Stimulated activated CD4-positive, alpha-beta T cell treated with anti-CD3 and anti-CD28 coated beads, TNF-alpha, amount 100 ng/mL, for 1 hour (primary cell): ENCODE measurements at regions not wholly inside any gene's neighbourhood (a gene's known extent, or its start where the extent isn't known, plus 50 kb on each side); places are given as distances from the start of the nearest gene placed in this dataset.
"Not testable (repeated sequence)": the region's sequence is repeated elsewhere in the genome, so short reads cannot be mapped to it uniquely, and the experiment has no call there.

Source experiments
- DNase-seq, 3 donors: peaks; one replicate each; pipeline ENCODE4 v3.0.0-alpha.2; 2020; ENCODE audit warnings: low read depth in 3 of 3, low spot score in 1 of 3

- DNase-seq: no peak
Observed at GRCh38 chr16:79909571-79909970, 309.0 kb upstream of the MAF start.

GRCh38 chr16:79903471-79903870 lies 302.9 kb upstream of the MAF start:
- DNase-seq: no peak

- DNase-seq: no peak
Observed at GRCh38 chr16:79902351-79902750, 301.8 kb upstream of the MAF start.

- no peak for DNase-seq
Observed at GRCh38 chr16:79901522-79901921, 301.0 kb upstream of the MAF start.

- DNase-seq: no peak
Observed at GRCh38 chr16:79899716-79900115, 299.2 kb upstream of the MAF start.

- DNase-seq: no peak
Observed at GRCh38 chr16:79899316-79899715, 298.8 kb upstream of the MAF start.

GRCh38 chr16:79898703-79899102 lies 298.2 kb upstream of the MAF start:
- DNase-seq: no peak

- DNase-seq: no peak
Observed at GRCh38 chr16:79897453-79898146, 297.1 kb upstream of the MAF start.

GRCh38 chr16:79897104-79897452 lies 296.5 kb upstream of the MAF start:
- no peak for DNase-seq

- no peak for DNase-seq
Observed at GRCh38 chr16:79895917-79896203, 295.3 kb upstream of the MAF start.

GRCh38 chr16:79895053-79895916 lies 294.7 kb upstream of the MAF start:
- DNase-seq: no peak

GRCh38 chr16:79893445-79893844 lies 292.9 kb upstream of the MAF start:
- no peak for DNase-seq

GRCh38 chr16:79892278-79892677 lies 291.7 kb upstream of the MAF start:
- DNase-seq: no peak

- DNase-seq: no peak
Observed at GRCh38 chr16:79891458-79891857, 290.9 kb upstream of the MAF start.

- no peak for DNase-seq
Observed at GRCh38 chr16:79887541-79888540, 287.3 kb upstream of the MAF start.

- DNase-seq: no peak
Observed at GRCh38 chr16:79885320-79885719, 284.8 kb upstream of the MAF start.

- DNase-seq: no peak
Observed at GRCh38 chr16:79883494-79883893, 283.0 kb upstream of the MAF start.

GRCh38 chr16:79882340-79883005 lies 281.9 kb upstream of the MAF start:
- DNase-seq: no peak

GRCh38 chr16:79881107-79881506 lies 280.6 kb upstream of the MAF start:
- DNase-seq: not testable (repeated sequence)

GRCh38 chr16:79876332-79876730 lies 275.8 kb upstream of the MAF start:
- no peak for DNase-seq

- no peak for DNase-seq
Observed at GRCh38 chr16:79874391-79874790, 273.9 kb upstream of the MAF start.
